Left hindlimb (tissue), 1 donor: ENCODE measurements at regions not wholly inside any gene's neighbourhood (a gene's known extent, or its start where the extent isn't known, plus 50 kb on each side); places are given as distances from the start of the nearest gene placed in this dataset.
A peak's percentile ranks its signal among the peaks of the same experiment; 100 is the strongest.

Source experiments
- DNase-seq: peaks from one replicate; pipeline ENCODE4 v3.0.0-alpha.2; 2018

DNA sequence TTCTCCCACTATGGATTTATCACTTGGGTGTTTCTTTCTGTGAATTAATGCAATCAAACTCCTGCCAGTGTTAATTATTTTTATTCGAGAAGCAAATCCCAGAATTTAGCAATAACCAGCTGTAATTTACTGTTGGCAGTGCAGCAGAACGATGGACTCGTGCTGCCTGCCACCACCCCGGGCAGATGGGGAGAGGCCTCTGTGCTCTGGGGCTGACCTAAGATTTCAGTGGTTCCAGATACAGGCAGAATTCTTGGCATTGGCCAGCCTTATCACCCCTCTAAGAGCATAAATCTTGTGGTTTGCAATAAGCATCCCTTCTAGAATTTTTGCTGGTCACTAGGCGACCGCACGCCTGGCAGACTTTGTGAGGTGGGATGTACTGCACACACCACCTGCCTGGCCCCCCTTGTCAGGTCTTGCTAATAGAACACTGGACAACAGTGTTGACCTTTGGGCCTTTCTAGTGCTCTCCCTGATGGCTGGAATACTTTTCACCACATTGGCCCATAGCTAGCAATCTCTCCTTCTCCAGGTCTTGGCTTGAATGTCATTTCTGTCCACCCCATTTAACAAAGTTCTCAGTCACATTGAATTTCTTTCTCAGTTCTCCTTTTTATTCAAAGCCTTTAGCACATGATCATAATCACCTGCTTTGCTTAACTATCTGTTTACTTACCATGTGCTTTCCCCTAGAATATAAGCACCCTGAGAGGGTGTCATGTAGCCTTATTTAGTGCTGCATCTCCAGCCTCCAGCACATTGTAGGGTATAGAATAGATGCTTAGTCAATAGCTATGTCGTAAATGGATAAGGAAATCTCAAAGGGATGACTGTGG is 122.1 kb upstream of the DYNLRB2 start:
- DNase-seq: no peak

DNA sequence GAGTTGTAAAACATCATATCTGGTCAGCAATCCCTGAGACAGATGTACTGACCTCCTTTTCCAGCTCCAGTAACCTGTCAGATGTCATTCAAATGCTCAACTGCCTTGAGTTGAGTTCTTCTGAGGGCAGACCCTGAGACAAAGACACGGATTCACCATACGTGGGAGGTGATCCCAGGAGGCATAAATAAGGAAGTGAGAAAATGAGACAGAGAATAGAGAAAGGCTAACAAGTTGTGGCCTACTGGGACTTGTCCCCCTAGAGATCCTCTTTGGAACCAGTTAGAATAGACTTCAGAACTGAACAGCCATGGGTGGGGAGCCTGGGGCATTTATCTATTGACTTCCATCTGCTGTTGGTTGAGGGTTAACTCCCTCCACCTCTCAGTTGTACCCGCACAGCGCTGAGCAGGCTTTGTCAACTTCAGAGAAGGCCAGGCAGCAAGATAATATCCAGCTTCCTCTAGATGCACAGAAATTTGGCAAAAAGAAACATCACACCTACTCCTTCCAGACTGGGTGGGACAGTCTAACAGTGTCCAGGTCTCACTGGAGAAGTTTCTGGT is 123.0 kb upstream of the DYNLRB2 start:
- no peak for DNase-seq

- no peak for DNase-seq
Observed at GRCh38 chr16:80408014-80408413, 132.8 kb upstream of the DYNLRB2 start.

DNA sequence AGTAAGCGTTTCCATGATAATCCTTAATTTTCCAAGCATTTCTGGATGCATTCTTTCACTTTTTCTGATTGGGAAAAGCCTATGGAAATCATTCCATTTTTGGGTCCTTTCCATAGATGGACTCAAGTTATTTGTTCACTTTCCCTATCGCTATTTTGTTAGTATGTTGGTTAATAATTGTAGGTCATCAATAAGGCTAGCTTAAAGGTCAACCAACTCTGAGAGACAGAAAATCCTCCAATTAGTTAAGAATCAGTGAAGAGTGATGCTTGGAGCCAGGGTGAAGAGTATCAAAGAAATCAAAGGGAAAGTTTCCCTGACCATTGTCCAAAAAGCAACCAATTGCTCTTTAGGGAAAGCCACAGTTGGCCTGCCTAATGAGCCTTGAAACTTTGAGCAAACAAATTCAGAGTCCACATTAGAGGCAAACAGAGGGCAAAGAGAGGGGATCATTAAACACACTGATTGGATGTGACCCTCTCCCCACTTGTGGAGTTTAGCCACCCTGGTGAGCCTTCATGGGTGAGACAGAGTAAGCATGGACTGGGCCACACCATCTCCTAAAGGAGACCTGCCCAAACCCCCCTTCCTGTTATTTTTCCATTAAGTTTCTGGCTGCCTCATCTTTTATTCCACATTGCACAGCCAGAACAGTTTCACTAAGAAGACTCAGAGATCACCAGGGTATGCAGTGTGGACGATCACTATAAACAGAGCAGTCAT is 133.4 kb upstream of the DYNLRB2 start:
- DNase-seq: no peak

DNA sequence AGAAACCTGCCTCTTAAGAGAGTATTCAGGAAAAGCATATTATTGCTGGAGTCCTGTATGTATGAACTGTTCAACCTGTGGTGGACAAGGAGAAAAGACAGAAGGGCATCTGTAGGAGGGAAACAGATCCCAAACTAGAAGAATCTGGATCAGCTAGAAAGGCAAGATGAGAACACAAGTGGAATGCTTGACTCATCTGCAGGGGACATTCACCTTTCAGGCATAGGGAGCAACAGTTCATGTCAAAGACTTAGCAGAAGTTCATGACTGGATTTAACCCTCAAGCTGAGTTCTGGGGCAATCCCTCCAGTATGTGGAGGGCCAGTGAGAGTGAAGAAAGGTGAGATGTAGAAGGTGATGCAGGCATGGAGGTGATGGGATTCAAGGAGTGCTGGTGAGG is 135.9 kb upstream of the DYNLRB2 start:
- DNase-seq: no peak

DNA sequence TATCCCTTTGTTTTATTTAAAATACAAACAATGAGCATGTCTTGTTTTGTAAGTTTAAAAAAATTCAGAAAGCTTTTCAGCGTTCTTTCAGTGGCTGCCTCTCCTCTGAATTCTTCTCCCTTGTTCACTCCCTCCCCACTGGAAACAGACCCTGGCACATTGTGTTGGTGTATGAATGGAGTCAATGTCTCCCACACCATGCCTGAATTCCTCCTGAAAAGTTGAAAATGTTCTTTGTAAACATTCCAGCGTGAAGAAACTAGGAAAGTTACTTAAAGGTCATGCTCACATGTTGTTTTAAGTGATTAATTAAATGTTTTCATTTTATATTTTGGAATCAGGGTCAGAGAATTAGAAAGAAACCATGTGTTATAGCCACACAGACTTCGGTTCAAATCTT is 136.9 kb upstream of the DYNLRB2 start:
- DNase-seq: no peak

- DNase-seq: no peak
Observed at GRCh38 chr16:80390871-80391489, 149.8 kb upstream of the DYNLRB2 start.

DNA sequence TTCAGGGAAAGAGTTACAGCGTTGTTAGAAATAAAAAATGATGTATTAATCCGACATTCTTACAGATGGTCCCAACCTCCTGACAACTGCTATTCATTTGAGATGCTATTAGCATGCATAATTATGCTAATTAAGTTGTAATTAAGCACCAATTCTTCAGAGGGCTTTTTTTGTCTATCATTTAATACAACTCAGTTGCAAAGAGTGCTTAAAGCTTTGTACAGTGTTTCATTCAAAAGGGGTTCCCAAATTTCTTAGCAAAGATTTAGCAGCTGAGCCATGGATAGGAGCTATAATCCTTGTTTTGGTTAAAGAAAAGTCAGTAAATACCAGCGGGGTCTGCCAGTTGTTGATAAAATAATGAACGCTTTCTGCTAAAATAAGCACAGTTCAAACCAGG is 150.7 kb upstream of the DYNLRB2 start:
- no peak for DNase-seq

- no peak for DNase-seq
Observed at GRCh38 chr16:80389338-80389737, 151.5 kb upstream of the DYNLRB2 start.

DNA sequence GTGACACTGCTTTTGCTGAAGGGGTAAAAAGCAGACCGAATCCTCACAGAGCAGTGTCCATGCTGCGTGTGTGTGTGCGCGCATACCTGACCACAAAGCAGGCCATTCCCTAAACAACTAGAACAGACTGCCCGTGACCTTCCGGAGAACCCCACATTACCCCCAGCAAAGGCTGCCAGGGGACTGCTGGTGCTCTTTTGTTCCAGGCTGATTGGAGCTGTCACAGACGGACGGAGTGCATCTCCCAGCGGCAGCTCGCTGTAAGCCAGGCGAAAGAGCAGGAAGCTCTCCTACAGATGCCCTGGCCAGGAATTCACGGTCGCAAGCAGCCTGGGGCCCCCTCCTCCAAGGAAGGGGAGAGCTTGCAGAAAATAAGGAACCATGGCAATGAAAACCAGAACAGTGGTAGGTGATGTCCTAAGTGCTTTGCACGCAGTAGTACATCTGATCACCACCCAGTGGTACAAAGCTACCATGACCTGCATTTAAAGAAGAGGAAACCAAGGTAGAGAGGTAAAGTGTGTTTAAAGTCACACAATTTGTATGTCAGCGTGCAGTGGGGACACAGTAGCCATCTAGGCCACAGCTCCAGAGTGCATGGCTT is 153.4 kb upstream of the DYNLRB2 start:
- no peak for DNase-seq

DNA sequence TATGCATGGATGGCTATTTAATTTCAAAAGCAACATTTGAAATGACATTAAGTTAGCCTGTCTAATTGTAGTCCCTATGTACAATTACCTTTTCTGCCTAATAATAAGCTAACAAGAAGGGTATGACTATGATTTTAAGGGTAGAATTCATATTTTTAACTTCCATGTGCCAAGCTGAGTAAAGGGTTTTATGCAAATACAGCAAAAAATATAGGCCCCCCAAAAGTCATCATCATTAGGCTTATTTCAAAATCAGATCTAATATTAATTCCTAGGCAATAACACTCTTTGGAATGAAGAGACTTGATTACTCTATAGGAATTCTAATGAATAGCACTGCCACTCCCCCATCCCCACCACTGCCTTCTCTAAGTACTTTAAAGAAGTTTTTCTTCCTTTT is 155.9 kb upstream of the DYNLRB2 start:
- no peak for DNase-seq

GRCh38 chr16:80380514-80380913 is 160.3 kb upstream of the DYNLRB2 start:
- DNase-seq: no peak

- DNase-seq: peak; percentile 75
Observed at GRCh38 chr16:80377096-80377956, 163.5 kb upstream of the DYNLRB2 start.

DNA sequence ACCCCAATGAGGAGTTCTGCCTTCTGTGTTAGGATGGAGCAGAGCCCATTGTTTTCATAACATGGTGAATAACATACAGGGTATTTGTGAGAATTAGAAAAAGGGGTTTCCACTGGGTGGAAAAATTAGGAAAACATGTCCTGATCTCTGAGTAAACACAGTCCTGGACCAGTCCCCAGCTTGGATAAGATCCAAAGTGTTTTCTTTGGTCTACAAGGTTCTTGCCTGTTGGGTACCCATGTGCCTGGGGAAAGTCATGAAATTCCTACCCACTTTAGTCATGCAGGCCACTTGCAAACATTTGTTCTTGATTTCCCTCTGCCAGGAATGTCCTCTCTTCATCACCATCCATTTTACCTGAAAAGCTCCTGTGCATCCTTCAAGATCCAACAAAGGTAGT is 164.8 kb upstream of the DYNLRB2 start:
- no peak for DNase-seq

- no peak for DNase-seq
Observed at GRCh38 chr16:80375513-80375912, 165.3 kb upstream of the DYNLRB2 start.

GRCh38 chr16:80372341-80372740 is 168.5 kb upstream of the DYNLRB2 start:
- no peak for DNase-seq

GRCh38 chr16:80369138-80369958 is 171.4 kb upstream of the DYNLRB2 start:
- peak; percentile 70 for DNase-seq

DNA sequence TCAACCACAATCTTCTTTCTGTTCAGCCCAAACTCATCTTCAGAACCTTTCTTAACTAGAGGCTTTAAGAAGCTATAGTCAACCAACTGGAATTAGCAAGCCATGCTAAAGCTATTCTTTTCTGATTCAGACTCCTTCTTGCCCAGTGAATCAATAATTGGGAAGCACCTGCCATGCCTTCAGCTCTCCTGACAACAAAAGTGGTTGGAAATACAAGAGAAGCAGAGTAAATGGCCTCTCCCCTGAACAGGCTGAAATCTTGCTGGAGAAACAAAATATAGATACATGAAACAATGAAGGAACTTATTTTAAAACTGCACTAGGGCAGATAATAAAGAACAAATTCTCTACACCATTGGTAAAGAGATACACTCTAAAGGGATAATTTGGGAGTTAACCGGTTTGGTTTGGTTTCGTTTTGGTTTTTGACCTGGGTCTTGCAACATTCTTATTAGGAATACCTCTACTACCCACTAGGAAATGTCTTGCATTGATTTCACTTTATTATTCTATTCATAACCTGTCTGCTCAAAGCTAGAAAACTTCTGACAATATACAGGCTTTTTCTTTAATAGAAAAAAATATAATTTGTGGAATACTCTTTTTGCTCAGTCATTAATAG is 173.6 kb upstream of the DYNLRB2 start:
- no peak for DNase-seq

GRCh38 chr16:80366023-80366422 is 174.8 kb upstream of the DYNLRB2 start:
- DNase-seq: no peak

- DNase-seq: no peak
Observed at GRCh38 chr16:80362816-80363215, 178.0 kb upstream of the DYNLRB2 start.

DNA sequence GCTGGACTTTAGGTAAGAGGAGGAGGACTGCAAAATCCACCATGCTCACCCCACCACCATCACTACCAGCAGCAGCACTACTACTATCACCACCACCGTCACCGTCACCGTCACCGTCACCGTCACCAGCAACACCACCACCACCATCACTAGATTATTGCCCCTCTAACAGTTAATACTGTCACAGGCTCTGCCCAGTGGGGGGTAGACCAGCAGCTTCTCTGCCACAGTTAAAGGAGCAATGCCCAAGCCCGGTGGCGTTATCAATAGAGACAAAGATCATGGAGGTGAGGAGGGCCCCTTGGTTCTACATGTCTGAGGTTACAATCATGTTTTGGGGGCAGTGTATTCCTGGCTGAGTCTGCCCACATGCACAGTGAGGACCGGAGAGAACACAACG is 184.4 kb upstream of the DYNLRB2 start:
- DNase-seq: no peak
